GM18951 (cell line): ENCODE measurements at regions not wholly inside any gene's neighbourhood (a gene's known extent, or its start where the extent isn't known, plus 50 kb on each side); places are given as distances from the start of the nearest gene placed in this dataset.
"Not testable (repeated sequence)": the region's sequence is repeated elsewhere in the genome, so short reads cannot be mapped to it uniquely, and the experiment has no call there.

Experiments
- POLR2A ChIP-seq: IDR thresholded peaks from 4 replicates; pipeline ENCODE4 v1.6.1; 2011; ENCODE audit warnings: mild to moderate bottlenecking; ENCODE audit not compliant: insufficient read length, insufficient read depth; ENCODE audit errors: extremely low read depth
- in situ Hi-C: fragments of 300-500 bp; cut with MboI; formaldehyde crosslinking; loops from one replicate; pipeline ENCODE4 v1.12.0; 2022; ENCODE audit warnings: low sequenced_read_pairs, mixed read lengths, inconsistent platforms; ENCODE audit not compliant: unreplicated experiment

GRCh38 chr21:23952269-23952668 is 1655.0 kb downstream of the MRPL39 start:
- in situ Hi-C loops, result no loop called here
- TF ChIP-seq POLR2A, result no peak

- in situ Hi-C loops, result no loop called here
Measured at GRCh38 chr21:23951251-23951650, 1656.0 kb downstream of the MRPL39 start.

GRCh38 chr21:23950344-23950743 is 1656.9 kb downstream of the MRPL39 start:
- no peak for TF ChIP-seq POLR2A
- in situ Hi-C loops, result no loop called here

More at GRCh38 chr21:23951251-23951650, 1656.0 kb downstream of the MRPL39 start:
- TF ChIP-seq POLR2A, result no peak

- TF ChIP-seq POLR2A, result no peak
- in situ Hi-C loops, result no loop called here
Measured at GRCh38 chr21:23949493-23949892, 1657.8 kb downstream of the MRPL39 start.

- in situ Hi-C loops, result no loop called here
- TF ChIP-seq POLR2A, result no peak
Measured at GRCh38 chr21:23939369-23940065, 1667.8 kb downstream of the MRPL39 start.

- TF ChIP-seq POLR2A, result no peak
- in situ Hi-C loops, result no loop called here
Measured at GRCh38 chr21:23936991-23937390, 1670.3 kb downstream of the MRPL39 start.

GRCh38 chr21:23936224-23936623 is 1671.1 kb downstream of the MRPL39 start:
- TF ChIP-seq POLR2A, result no peak
- in situ Hi-C loops, result no loop called here

GRCh38 chr21:23930565-23930964 is 1676.7 kb downstream of the MRPL39 start:
- TF ChIP-seq POLR2A, result no peak
- in situ Hi-C loops, result no loop called here

GRCh38 chr21:23926430-23926829 is 1680.9 kb downstream of the MRPL39 start:
- in situ Hi-C loops, result not testable (repeated sequence)

GRCh38 chr21:23921670-23922418 is 1685.4 kb downstream of the MRPL39 start:
- in situ Hi-C loops, result no loop called here
- no peak for TF ChIP-seq POLR2A

- no peak for TF ChIP-seq POLR2A
- in situ Hi-C loops, result no loop called here
Measured at GRCh38 chr21:23900727-23901126, 1706.6 kb downstream of the MRPL39 start.

- TF ChIP-seq POLR2A, result no peak
- in situ Hi-C loops, result no loop called here
Measured at GRCh38 chr21:23899561-23899960, 1707.7 kb downstream of the MRPL39 start.

GRCh38 chr21:23890652-23891051 is 1716.6 kb downstream of the MRPL39 start:
- in situ Hi-C loops, result no loop called here
- TF ChIP-seq POLR2A, result no peak

- no peak for TF ChIP-seq POLR2A
- in situ Hi-C loops, result no loop called here
Measured at GRCh38 chr21:23887725-23888306, 1719.5 kb downstream of the MRPL39 start.
